KBM-7 (cell line): ENCODE measurements at regions not wholly inside any gene's neighbourhood (a gene's known extent, or its start where the extent isn't known, plus 50 kb on each side); places are given as distances from the start of the nearest gene placed in this dataset.

Source experiments
- DNase-seq: peaks from one replicate; pipeline ENCODE4 v3.0.0-alpha.2; 2015
- in situ Hi-C: fragments of 300-500 bp; cut with MboI; formaldehyde crosslinking; loops from 2 replicates; pipeline ENCODE4 v1.14.3; 2020; ENCODE audit warnings: low sequenced_read_pairs, low pct_unique_long_range_greater_than_20kb, mixed read lengths

GRCh38 chr3:152943645-152944044 is 108.7 kb downstream of the P2RY1 start:
- no peak for DNase-seq
- in situ Hi-C loops = no loop called here

GRCh38 chr3:152944671-152945070 is 109.7 kb downstream of the P2RY1 start:
- in situ Hi-C loops = no loop called here
- DNase-seq = no peak

GRCh38 chr3:152945556-152945955 is 110.6 kb downstream of the P2RY1 start:
- in situ Hi-C loops = no loop called here
- DNase-seq = no peak

- in situ Hi-C loops = loop anchor here (25.0 kb wide), 1 partner anchor 445 kb away; no protein-coding TSS in a partner anchor
- no peak for DNase-seq
These were observed 122.6 kb downstream of the P2RY1 start for GRCh38 chr3:152957491-152957890.

- in situ Hi-C loops = loop anchor here (25.0 kb wide), 1 partner anchor 447 kb away; no protein-coding TSS in a partner anchor
- no peak for DNase-seq
These were observed 124.4 kb downstream of the P2RY1 start for GRCh38 chr3:152959307-152959706.

GRCh38 chr3:152960684-152961083 is 125.8 kb downstream of the P2RY1 start:
- no peak for DNase-seq
- in situ Hi-C loops = loop anchor here (25.0 kb wide), 1 partner anchor 448 kb away; no protein-coding TSS in a partner anchor

GRCh38 chr3:152961323-152961722 is 126.4 kb downstream of the P2RY1 start:
- in situ Hi-C loops = loop anchor here (25.0 kb wide), 1 partner anchor 449 kb away; no protein-coding TSS in a partner anchor
- peak; percentile 50 for DNase-seq

- peak; percentile 55 for DNase-seq
These were observed 130.1 kb downstream of the P2RY1 start for GRCh38 chr3:152964911-152965609.

GRCh38 chr3:152968388-152969024 is 133.6 kb downstream of the P2RY1 start:
- in situ Hi-C loops = loop anchor here (25.0 kb wide), 1 partner anchor 456 kb away; no protein-coding TSS in a partner anchor
- no peak for DNase-seq

More at GRCh38 chr3:152964911-152965609, 130.1 kb downstream of the P2RY1 start:
- in situ Hi-C loops = loop anchor here (25.0 kb wide), 1 partner anchor 453 kb away; no protein-coding TSS in a partner anchor

- in situ Hi-C loops = loop anchor here (25.0 kb wide), 1 partner anchor 457 kb away; no protein-coding TSS in a partner anchor
- DNase-seq = no peak
These were observed 134.8 kb downstream of the P2RY1 start for GRCh38 chr3:152969557-152970300.

- in situ Hi-C loops = loop anchor here (25.0 kb wide), 1 partner anchor 459 kb away; no protein-coding TSS in a partner anchor
- DNase-seq = no peak
These were observed 135.9 kb downstream of the P2RY1 start for GRCh38 chr3:152970851-152971250.

GRCh38 chr3:152971880-152972279 is 136.9 kb downstream of the P2RY1 start:
- in situ Hi-C loops = loop anchor here (25.0 kb wide), 1 partner anchor 460 kb away; no protein-coding TSS in a partner anchor
- no peak for DNase-seq

- in situ Hi-C loops = loop anchor here (25.0 kb wide), 1 partner anchor 461 kb away; no protein-coding TSS in a partner anchor
- DNase-seq = no peak
These were observed 138.6 kb downstream of the P2RY1 start for GRCh38 chr3:152973575-152973974.

GRCh38 chr3:152976239-152976638 is 141.3 kb downstream of the P2RY1 start:
- no peak for DNase-seq
- in situ Hi-C loops = no loop called here

GRCh38 chr3:152977366-152977765 is 142.4 kb downstream of the P2RY1 start:
- in situ Hi-C loops = no loop called here
- DNase-seq = no peak

- in situ Hi-C loops = no loop called here
These were observed 143.2 kb downstream of the P2RY1 start for GRCh38 chr3:152978152-152978551.

GRCh38 chr3:152997526-152997925 is 162.6 kb downstream of the P2RY1 start:
- no peak for DNase-seq
- in situ Hi-C loops = no loop called here

More at GRCh38 chr3:152978152-152978551, 143.2 kb downstream of the P2RY1 start:
- DNase-seq = no peak

GRCh38 chr3:152998591-152998990 is 163.4 kb upstream of the RAP2B start:
- DNase-seq = no peak

GRCh38 chr3:153000325-153000724 is 161.7 kb upstream of the RAP2B start:
- no peak for DNase-seq

More at GRCh38 chr3:152998591-152998990, 163.4 kb upstream of the RAP2B start:
- in situ Hi-C loops = no loop called here

More at GRCh38 chr3:153000325-153000724, 161.7 kb upstream of the RAP2B start:
- in situ Hi-C loops = loop anchor here (25.0 kb wide), 1 partner anchor 587 kb away; no protein-coding TSS in a partner anchor
